ENCODE measurements at regions not wholly inside any gene's neighbourhood (a gene's known extent, or its start where the extent isn't known, plus 50 kb on each side); places are given as distances from the start of the nearest gene placed in this dataset.
A peak's percentile ranks its signal among the peaks of the same experiment; 100 is the strongest.
"Not testable (repeated sequence)": the region's sequence is repeated elsewhere in the genome, so short reads cannot be mapped to it uniquely, and the experiment has no call there.

- Mint-ChIP-seq H3K36me3 (peaks cover 5% of the 10 kb centered on the region), H3K9me3 (peaks cover 15% of the 10 kb centered on the region), H3K27me3 (peaks cover 5% of the 10 kb centered on the region), H3K27ac (no peak overlapping the region), H3K4me1 (peaks cover 25% of the 10 kb centered on the region), H3K4me3 (no peak overlapping the region)
- DNase-seq (ENCODE audit: low spot score in 2 of 2) (no peak), ATAC-seq (ENCODE audit: low read depth) (no peak)
These were observed 74.8 kb upstream of the SIRPA start for GRCh38 chr20:1820138-1821079.

DNA sequence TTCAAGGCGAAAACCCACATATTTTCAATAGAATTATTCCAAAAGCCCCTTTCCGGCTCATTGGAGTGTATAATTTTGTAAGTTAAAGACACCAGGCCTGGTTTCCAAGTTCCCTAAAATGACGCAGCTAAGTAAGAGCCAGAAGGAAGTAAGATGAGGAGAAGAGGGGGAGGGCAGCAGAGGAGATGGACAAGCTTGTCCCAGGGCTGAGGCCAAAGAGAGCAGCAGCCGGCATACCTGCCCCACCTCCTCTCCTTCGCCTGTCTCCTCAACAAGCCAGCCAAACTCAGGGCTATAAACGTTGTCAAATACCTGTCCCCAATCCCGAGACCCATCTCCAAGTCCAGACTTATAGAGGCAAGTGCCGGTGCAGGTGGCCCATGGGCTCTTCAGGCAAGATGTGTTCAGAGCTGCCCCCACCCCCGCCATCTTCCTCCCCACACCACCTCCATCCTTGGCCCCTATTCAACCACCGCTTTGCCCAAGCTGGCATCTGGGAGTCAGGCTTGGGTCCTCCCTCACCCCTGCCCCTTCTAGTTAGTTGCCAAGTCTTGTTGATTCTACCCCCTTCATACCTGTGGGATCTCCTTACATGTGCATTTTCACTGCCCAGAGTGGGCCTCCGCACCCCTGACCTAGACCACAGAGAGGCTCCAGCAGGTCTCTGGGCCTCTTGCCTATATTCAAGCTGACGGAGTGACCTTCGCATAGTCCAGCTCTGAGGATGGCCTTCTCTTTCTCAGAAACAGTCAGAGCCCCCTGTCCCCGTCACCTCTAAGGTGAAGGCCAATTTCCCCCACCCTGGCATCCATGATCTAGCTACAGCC, 75.7 kb upstream of the SIRPA start:
- H3K36me3 Mint-ChIP-seq, result peaks cover 5% of the 10 kb centered on the region
- H3K4me3 Mint-ChIP-seq, result no peak overlapping the region
- peaks cover 5% of the 10 kb centered on the region for H3K27me3 Mint-ChIP-seq
- no peak for DNase-seq (ENCODE audit: low spot score in 2 of 2)
- H3K9me3 Mint-ChIP-seq, result peaks cover 15% of the 10 kb centered on the region
- peaks cover 25% of the 10 kb centered on the region for H3K4me1 Mint-ChIP-seq
- ATAC-seq (ENCODE audit: low read depth), result no peak
- no peak overlapping the region for H3K27ac Mint-ChIP-seq

DNA sequence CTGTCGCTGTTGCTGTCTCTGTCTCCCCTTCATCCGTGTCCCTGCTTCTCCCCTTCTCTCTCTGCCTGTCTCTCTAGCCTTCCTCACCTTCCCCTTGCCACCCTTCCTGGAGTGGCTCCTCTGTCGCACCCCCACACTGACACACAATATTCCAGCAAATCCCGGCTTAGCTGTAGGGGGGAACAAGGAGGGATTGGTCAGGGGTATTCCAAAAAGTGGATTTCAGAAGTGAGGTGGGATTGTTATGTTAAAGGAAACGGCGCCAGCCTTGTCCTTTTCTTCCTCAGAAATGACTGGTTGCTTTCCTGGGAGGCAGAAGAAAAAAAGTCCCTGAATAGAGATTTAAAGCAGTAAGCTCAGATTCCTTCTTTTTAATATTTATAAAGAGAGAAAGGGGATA, 76.3 kb upstream of the SIRPA start:
- H3K27me3 Mint-ChIP-seq, result peaks cover 5% of the 10 kb centered on the region
- peak overlapping the region; percentile 32 for H3K27ac Mint-ChIP-seq
- peaks cover 13% of the 10 kb centered on the region for H3K9me3 Mint-ChIP-seq
- H3K4me3 Mint-ChIP-seq, result no peak overlapping the region
- H3K4me1 Mint-ChIP-seq, result peaks cover 22% of the 10 kb centered on the region
- no peak for ATAC-seq (ENCODE audit: low read depth)
- no peak for DNase-seq (ENCODE audit: low spot score in 2 of 2)
- H3K36me3 Mint-ChIP-seq, result peaks cover 5% of the 10 kb centered on the region

- Mint-ChIP-seq H3K27ac (peak overlapping the region; percentile 32), H3K27me3 (peaks cover 5% of the 10 kb centered on the region), H3K4me1 (peaks cover 18% of the 10 kb centered on the region), H3K9me3 (peaks cover 10% of the 10 kb centered on the region), H3K36me3 (peaks cover 3% of the 10 kb centered on the region), H3K4me3 (no peak overlapping the region)
- ATAC-seq (ENCODE audit: low read depth), result no peak
- no peak for DNase-seq (ENCODE audit: low spot score in 2 of 2)
These were observed 76.9 kb upstream of the SIRPA start for GRCh38 chr20:1818247-1818840.

DNA sequence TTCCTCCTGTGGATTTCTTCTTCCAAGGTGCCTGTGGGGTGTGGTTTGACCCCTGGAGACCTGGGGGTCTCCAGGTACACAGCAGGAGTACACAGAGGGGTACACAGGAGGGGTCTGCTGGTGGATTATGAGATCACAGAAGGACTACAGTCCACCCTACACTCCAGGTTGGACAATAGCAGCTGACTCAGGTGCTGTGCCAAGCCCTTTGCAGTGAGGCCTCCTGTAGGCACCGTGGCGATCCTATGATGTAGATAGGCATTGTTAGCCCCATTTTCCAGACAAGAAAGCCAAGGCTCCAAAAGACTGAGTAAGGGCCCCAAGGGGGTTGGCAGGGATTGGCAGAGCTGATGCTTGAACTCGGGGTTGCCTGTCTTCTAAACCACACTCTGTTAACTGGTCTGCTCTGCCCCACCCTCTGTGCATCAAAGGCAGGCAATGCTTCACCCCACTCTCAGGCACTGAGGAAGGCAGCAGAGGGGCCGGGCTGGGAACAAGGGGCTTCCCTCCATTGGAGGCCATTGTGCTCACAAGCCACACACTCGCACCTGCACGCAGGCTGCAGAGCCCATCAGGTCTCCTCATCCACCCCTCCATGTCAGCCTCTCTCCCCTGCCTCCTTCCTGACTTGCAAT, 77.5 kb upstream of the SIRPA start:
- no peak for ATAC-seq (ENCODE audit: low read depth)
- Mint-ChIP-seq H3K27ac (no peak overlapping the region), H3K27me3 (peaks cover 5% of the 10 kb centered on the region), H3K4me3 (no peak overlapping the region), H3K9me3 (peaks cover 8% of the 10 kb centered on the region), H3K36me3 (peaks cover 3% of the 10 kb centered on the region), H3K4me1 (peaks cover 18% of the 10 kb centered on the region)
- no peak for DNase-seq (ENCODE audit: low spot score in 2 of 2)

GRCh38 chr20:1816384-1817381, 78.5 kb upstream of the SIRPA start:
- H3K4me1 Mint-ChIP-seq, result peaks cover 20% of the 10 kb centered on the region
- peaks cover 3% of the 10 kb centered on the region for H3K36me3 Mint-ChIP-seq
- H3K4me3 Mint-ChIP-seq, result no peak overlapping the region
- peaks cover 5% of the 10 kb centered on the region for H3K27me3 Mint-ChIP-seq
- ATAC-seq (ENCODE audit: low read depth), result no peak
- DNase-seq (ENCODE audit: low spot score in 2 of 2), result no peak
- peaks cover 5% of the 10 kb centered on the region for H3K9me3 Mint-ChIP-seq
- H3K27ac Mint-ChIP-seq, result no peak overlapping the region

DNA sequence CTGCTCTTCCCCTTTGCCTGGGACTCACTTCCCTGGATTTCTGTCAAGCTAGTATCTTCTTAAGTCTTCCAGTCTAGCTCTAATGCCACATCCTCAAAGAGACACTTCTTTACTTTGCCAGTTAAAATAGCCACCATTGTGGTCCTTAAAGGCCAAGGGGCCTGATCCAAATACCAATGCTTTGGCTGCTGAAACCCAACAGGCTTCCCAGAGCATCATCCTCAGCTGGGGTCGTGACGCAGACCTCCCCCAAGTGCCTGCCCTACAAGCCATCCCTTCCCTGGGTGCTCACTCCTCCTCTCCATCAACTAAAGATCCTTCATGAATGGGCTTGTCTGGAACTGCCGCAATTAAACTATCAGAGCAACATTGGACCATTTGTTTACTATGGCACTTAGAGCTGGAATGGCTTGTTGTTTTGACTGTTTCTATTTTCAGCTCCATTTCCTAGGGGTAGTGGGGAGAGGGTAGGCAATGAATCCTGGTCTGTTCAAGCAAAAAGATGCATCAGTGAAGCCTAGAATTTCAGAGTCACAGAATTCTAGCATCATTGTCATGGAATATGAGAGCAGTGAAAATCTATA, 79.6 kb upstream of the SIRPA start:
- Mint-ChIP-seq H3K4me1 (peaks cover 28% of the 10 kb centered on the region), H3K27ac (no peak overlapping the region), H3K4me3 (no peak overlapping the region), H3K36me3 (no peaks in the 10 kb centered on the region), H3K9me3 (no peaks in the 10 kb centered on the region), H3K27me3 (peaks cover 5% of the 10 kb centered on the region)
- ATAC-seq (ENCODE audit: low read depth), result no peak
- no peak for DNase-seq (ENCODE audit: low spot score in 2 of 2)

DNA sequence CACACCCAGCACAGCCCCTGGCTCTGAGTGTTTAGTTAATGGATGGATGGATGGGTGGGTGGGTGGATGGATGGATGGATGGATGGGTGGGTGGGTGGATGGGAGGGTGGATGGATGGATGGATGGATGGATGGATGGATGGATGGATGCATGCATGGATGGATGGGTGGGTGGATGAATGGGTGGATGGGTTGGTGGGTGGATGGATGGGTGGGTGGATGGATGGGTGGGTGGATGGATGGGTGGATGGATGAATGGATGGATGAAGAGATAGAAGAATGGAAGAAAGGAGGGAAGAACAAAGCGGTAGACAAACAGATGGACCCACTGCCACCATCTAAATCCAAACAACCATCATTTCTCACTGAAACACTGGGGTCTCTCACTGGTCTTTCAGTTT, 80.3 kb upstream of the SIRPA start:
- not testable (repeated sequence) for H3K4me3 Mint-ChIP-seq; ATAC-seq (ENCODE audit: low read depth); H3K36me3 Mint-ChIP-seq; DNase-seq (ENCODE audit: low spot score in 2 of 2); H3K27me3 Mint-ChIP-seq; H3K9me3 Mint-ChIP-seq; H3K27ac Mint-ChIP-seq
- peaks cover 32% of the 10 kb centered on the region for H3K4me1 Mint-ChIP-seq

- DNase-seq (ENCODE audit: low spot score in 2 of 2) (no peak), ATAC-seq (ENCODE audit: low read depth) (no peak)
- no peak overlapping the region for H3K4me3 Mint-ChIP-seq
- H3K36me3 Mint-ChIP-seq, result no peaks in the 10 kb centered on the region
- H3K27me3 Mint-ChIP-seq, result peaks cover 5% of the 10 kb centered on the region
- H3K9me3 Mint-ChIP-seq, result no peaks in the 10 kb centered on the region
- peaks cover 33% of the 10 kb centered on the region for H3K4me1 Mint-ChIP-seq
- H3K27ac Mint-ChIP-seq, result peak overlapping the region; percentile 15
These were observed 81.3 kb upstream of the SIRPA start for GRCh38 chr20:1813674-1814635.

- no peaks in the 10 kb centered on the region for H3K36me3 Mint-ChIP-seq
- no peaks in the 10 kb centered on the region for H3K9me3 Mint-ChIP-seq
- H3K4me3 Mint-ChIP-seq, result no peak overlapping the region
- H3K27ac Mint-ChIP-seq, result peak overlapping the region; percentile 15
- H3K27me3 Mint-ChIP-seq, result no peaks in the 10 kb centered on the region
- no peak for DNase-seq (ENCODE audit: low spot score in 2 of 2)
- H3K4me1 Mint-ChIP-seq, result peaks cover 26% of the 10 kb centered on the region
- no peak for ATAC-seq (ENCODE audit: low read depth)
These were observed 82.1 kb upstream of the SIRPA start for GRCh38 chr20:1813101-1813529.

- Mint-ChIP-seq H3K4me1 (peaks cover 29% of the 10 kb centered on the region), H3K9me3 (no peaks in the 10 kb centered on the region), H3K4me3 (peak overlapping the region; percentile 72), H3K27ac (peak overlapping the region; percentile 67), H3K36me3 (no peaks in the 10 kb centered on the region), H3K27me3 (no peaks in the 10 kb centered on the region)
- no peak for DNase-seq (ENCODE audit: low spot score in 2 of 2)
- ATAC-seq (ENCODE audit: low read depth), result no peak
These were observed 83.3 kb upstream of the SIRPA start for GRCh38 chr20:1811621-1812498.
